Stimulated activated CD8-positive, alpha-beta memory T cell treated with anti-CD3 and anti-CD28 coated beads, Interleukin-7, amount 100 ng/mL, for 48 hours (primary cell): ENCODE measurements at regions not wholly inside any gene's neighbourhood (a gene's known extent, or its start where the extent isn't known, plus 50 kb on each side); places are given as distances from the start of the nearest gene placed in this dataset.
"Not testable (repeated sequence)": the region's sequence is repeated elsewhere in the genome, so short reads cannot be mapped to it uniquely, and the experiment has no call there.

Experiments
- DNase-seq, 2 donors: peaks; one replicate each; pipeline ENCODE4 v3.0.0-alpha.2; 2020; ENCODE audit warnings: low read depth in 1 of 2; ENCODE audit errors: extremely low read depth in 1 of 2

- DNase-seq, result no peak
Observed at GRCh38 chr9:708551-709432, 132.7 kb upstream of the DMRT1 start.

DNA sequence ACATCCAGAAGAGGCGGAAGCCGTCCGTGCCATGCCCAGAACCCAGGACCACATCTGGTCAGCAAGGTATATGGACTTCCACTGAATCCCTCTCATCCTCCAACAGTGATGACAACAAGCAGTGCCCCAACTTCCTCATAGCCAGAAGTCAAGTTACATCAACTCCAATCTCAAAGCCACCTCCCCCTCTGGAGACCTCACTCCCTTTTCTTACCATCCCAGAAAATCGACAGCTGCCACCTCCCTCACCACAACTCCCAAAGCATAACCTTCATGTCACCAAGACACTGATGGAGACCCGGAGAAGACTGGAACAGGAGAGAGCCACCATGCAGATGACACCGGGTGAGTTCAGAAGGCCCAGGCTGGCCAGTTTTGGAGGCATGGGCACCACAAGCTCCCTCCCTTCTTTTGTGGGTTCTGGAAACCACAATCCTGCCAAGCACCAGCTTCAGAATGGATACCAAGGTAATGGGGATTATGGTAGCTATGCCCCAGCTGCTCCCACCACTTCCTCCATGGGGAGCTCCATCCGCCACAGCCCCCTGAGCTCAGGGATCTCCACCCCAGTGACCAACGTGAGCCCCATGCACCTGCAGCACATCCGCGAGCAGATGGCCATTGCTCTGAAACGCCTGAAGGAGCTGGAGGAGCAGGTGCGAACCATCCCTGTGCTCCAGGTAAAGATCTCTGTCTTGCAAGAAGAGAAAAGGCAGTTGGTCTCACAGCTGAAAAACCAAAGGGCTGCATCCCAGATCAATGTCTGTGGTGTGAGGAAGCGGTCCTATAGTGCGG is 130.3 kb upstream of the DMRT1 start:
- no peak for DNase-seq

DNA sequence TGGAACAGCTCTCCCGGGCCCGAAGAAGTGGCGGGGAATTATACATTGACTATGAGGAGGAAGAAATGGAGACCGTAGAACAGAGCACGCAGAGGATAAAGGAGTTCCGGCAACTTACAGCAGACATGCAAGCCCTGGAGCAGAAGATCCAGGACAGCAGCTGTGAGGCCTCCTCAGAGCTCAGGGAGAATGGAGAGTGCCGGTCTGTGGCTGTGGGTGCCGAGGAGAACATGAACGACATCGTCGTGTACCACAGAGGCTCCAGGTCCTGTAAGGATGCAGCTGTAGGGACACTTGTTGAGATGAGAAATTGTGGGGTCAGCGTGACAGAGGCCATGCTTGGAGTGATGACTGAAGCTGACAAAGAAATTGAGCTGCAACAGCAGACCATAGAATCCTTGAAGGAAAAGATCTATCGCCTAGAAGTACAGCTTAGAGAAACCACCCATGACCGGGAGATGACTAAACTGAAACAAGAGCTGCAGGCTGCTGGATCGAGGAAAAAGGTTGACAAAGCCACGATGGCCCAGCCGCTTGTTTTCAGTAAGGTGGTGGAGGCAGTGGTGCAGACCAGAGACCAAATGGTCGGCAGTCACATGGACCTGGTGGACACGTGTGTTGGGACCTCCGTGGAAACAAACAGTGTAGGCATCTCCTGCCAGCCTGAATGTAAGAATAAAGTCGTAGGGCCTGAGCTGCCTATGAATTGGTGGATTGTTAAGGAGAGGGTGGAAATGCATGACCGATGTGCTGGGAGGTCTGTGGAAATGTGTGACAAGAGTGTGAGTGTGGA is 129.5 kb upstream of the DMRT1 start:
- DNase-seq, result no peak

DNA sequence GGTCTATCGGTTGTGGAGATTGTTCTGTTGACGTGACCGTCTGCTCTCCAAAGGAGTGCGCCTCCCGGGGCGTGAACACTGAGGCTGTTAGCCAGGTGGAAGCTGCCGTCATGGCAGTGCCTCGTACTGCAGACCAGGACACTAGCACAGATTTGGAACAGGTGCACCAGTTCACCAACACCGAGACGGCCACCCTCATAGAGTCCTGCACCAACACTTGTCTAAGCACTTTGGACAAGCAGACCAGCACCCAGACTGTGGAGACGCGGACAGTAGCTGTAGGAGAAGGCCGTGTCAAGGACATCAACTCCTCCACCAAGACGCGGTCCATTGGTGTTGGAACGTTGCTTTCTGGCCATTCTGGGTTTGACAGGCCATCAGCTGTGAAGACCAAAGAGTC is 128.9 kb upstream of the DMRT1 start:
- DNase-seq, result no peak

- DNase-seq, result no peak
Observed at GRCh38 chr9:713091-713490, 128.4 kb upstream of the DMRT1 start.

DNA sequence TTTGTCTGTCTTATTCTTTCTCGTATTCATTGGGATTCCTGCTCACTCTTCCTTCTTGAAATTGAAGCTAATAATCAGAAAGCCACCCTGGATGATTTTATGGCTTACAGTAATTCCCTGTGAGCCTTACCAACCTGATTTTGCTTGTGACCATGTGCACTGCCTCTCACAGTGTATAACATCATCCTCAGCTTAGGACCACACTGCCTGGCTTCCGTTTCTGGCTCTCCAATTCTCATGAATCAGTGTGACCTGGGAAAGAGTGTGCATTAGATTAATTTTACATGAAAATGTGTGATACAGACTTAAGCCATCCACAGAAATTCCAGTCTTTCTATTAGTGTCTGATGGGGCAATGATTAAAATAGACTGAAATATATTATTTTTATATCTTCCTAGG is 126.8 kb upstream of the DMRT1 start:
- no peak for DNase-seq

DNA sequence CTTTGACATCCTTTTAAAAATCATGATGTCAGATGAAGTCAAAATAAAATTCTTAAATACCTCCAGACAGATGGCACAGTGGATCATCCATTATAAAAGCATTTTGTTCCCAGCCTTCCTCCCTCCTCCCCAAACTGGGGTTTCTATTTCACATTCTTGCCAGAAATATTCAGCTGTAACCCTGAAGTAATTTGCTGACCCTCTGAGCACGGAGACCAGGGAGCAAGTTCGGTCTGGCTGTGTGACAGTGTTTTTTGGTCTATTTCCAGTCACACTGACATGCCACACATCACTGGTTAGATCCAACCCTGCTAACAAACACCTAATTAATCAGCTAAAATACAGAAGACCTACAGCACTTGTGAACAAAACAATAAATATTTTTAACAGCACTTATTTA is 126.2 kb upstream of the DMRT1 start:
- DNase-seq, result no peak

DNA sequence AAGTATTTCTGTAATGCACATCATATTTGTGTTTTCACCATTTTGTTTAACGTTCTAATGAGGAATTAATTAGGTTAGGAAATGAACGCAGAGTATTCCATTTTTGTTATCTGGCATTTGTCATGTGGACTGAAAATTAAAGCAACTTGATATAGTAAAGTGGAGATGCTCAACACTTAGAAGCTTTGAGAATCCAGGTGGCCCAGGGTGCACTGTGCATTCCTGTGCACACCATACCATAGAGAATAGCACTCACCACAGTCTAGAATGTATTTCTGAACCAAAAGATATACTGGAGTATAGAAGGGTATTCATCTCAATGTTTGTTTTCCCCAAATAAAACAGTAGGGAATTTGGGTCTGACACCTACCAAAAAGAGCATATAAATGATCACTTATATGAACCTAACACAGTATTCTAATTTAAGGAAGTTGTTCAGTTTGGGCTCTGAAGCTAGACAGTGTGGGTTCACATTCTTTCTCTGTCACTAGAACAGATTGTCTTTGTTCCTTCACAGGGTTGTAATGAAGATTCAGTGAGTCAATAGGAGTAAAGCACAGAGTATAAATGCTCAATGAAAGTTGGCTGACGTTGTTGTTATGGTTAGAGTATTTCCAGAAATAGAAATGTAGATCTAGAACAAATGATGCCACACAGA is 125.6 kb upstream of the DMRT1 start:
- DNase-seq, result no peak

- DNase-seq, result no peak
Observed at GRCh38 chr9:717722-718121, 123.8 kb upstream of the DMRT1 start.

GRCh38 chr9:720239-720881 is 121.1 kb upstream of the DMRT1 start:
- no peak for DNase-seq

- DNase-seq, result no peak
Observed at GRCh38 chr9:722388-722980, 119.0 kb upstream of the DMRT1 start.

DNA sequence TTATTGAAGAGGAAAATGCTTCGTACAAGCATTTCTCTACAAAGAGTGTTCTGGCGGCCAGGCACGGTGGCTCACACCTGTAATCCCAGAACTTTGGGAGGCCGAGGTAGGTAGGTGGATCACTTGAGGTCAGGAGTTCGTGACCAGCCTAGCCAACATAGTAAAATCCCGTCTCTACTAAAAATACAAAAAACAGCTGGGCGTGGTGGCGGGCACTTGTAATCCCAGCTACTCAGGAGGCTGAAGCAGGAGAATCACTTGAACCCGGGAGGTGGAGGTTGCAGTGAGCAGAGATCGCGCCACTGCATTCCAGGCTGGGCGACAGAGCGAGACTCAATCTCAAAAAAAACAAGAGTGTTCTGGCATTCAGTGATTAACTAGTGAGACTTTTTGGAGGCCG is 117.0 kb upstream of the DMRT1 start:
- DNase-seq, result not testable (repeated sequence)

DNA sequence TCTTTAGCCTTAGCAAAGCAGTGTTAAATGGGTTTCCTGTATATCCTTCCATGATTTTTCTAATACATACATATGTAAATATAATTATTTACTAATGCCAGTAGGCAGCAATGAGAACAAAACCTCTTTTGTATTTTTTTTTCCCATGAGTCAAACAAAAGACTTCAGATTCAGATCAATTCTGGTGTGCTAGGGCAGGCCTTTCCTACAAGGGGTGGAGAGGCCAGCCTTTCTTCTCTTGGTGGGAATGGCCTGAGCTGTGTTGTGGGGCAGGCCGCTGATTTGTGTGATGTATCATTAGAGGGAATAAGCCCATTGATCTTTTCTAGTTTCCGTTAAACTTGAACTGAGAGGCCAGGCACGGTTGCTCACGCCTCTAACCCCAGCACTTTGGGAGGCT is 115.5 kb upstream of the DMRT1 start:
- DNase-seq, result no peak

- DNase-seq, result no peak
Observed at GRCh38 chr9:727767-728166, 113.7 kb upstream of the DMRT1 start.

GRCh38 chr9:728535-728934 is 113.0 kb upstream of the DMRT1 start:
- DNase-seq, result no peak

DNA sequence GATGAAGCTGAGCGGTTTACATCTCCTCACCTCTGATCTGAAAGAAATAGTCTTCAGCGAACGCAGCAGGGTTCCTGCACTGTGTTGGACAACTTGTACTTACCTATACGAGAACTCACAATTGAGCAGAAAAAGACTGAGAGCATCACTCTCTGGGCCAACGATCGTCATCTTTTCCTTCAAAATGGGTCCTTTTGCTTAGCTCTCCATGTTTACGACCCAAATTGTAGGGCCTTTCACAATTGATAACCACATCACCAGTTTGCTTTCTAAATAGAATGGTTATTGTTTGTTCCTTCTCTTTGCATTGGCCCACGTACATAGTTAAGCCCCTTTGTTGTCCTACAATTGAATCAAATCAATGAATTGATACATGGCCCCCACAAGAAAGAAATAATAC is 110.0 kb upstream of the DMRT1 start:
- no peak for DNase-seq

DNA sequence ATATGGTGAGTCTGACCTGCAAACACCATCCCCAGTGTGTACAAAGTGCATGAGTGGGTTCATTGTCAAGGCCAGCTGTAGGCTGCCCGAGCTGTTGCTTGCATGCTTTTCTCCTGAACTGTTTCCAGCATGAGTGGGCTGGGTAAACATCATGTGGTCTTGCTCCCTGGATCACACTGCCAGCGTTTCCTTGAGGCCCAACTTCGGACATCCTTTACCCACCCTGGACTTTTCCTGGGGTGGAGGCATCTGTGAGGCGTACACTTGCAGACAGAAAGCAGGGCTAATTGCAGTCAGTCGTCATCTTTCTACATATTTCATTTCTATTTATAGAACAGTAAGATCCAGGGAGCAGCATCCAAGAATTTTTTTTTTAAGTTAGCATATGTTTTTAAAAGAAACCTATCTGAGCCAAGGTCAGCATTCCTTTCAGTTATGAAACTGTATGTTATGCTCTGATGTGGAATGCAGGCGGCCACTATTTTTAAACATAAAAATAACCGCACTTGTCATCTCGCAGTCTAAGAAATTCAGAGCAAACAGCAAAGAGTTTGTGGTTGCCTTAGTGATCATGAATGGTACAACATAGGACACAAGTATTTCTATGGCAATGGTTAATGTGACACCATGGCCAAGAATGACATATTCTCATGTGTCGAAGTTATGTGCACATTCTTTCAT is 106.5 kb upstream of the DMRT1 start:
- DNase-seq, result no peak

DNA sequence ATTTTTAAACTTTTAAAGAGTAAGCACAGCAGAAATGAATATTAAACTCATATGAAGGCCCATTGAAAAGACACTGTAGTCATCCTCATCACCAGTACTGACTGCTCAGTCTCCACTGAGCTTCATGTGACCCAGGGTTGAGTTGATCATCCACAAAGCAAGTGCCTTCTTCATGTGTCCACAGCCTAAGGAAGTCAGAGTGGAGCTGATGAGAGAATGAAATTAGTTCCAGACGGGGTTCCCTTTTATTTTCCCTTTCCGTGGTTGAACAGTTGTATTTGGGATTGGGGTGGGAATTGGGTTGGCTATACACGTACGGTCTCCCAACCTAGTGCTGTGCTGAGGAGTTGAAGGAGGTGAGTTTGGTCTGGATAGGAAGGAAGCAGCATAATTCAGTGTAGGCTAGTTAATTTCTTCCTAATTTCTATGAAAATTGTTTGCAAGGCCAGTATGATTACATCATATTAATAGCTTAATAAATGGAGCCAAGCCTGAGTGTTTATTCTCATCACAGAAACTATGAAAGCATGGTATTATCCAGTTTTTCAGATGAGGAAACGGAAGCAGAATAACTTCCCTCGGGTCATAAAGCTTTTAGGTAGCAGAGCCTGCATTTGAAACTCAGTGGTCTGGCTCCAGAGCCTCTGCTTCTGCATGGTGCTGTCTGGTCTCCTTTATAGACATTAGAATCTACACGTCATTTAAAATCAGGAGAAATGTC is 103.9 kb upstream of the DMRT1 start:
- no peak for DNase-seq
